Femur (tissue), 1 donor: ENCODE measurements at regions not wholly inside any gene's neighbourhood (a gene's known extent, or its start where the extent isn't known, plus 50 kb on each side); places are given as distances from the start of the nearest gene placed in this dataset.
A peak's percentile ranks its signal among the peaks of the same experiment; 100 is the strongest.

Experiments used
- DNase-seq: peaks from one replicate; pipeline ENCODE4 v3.0.0-alpha.2; 2017

DNA sequence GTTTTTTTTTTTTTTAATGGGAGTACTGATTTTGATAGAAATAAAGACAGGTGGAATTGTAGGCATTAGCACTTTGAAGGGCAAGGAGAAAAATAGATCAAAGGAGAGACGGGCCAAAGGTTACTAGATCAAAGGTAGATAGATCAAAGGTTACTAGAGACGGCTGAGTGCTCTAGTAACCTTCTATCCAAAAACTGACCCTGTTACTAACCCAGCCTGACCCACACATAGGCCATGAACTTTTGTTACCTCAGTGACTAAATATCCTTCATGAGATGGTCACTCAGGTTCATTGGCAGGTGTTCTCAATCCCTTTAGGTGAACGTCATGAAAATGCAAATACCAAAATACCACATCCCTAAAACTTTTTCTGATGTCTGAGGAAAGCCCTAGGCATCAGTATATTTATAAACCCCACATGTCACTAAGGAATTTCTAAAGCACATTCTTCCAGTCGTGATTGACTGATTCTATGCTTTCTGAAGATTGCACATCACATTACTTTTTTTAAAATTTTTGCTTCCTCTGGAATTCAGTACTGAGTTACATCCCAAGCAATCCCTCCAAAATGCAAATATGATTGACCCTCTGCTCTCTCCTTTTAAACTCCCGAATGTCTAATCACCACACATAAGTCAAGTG lies 772.7 kb downstream of the BRINP1 start:
- no peak for DNase-seq

DNA sequence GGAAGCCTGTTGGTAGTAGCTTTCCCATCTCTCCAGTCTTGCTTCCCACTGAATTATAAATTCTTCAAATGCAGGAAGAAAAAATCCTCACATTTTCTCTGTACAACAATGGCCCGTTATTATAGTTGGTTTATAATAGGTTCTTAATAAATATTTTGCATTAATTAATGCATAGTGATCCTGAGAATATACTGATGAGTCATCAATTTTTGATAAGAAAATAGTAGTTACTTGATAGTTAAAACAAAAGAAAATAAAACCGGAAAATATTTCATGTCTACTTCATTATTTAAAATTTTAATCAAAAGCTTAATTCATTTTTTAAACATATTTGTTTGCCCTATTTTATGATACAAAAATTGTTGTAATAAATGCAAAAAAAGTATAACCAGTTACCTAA lies 762.6 kb downstream of the BRINP1 start:
- DNase-seq = no peak

DNA sequence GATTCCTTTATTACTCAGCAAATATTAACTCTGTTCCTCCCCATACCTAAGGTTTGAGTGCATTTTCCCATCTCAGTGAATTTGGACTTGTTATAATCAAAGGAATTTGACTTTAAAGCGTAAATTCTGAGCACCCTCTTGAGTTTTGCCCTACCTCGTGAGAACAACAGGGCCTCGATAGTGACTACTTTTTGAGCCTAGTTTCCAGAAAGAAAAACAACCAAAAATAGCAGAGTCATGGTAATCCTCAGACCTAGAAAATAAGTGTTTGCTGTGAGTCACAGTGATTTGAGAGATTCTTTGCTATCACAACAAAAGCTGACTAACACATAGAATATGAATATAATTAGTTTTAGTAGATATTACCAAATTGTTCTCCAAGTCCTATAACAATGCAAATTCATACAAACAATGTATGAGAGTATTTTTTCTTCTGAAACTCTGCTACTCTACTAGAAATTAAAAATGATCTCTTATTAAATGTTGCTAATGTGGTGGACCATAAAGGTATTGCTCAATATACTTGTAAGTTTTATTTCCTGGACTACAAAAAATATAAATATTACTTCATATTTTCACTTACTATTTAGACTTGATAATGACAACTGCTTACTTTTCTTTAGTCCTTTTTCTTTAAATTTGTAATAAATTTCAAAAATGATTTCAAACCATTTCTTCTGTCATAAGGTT lies 759.7 kb downstream of the BRINP1 start:
- DNase-seq = no peak

DNA sequence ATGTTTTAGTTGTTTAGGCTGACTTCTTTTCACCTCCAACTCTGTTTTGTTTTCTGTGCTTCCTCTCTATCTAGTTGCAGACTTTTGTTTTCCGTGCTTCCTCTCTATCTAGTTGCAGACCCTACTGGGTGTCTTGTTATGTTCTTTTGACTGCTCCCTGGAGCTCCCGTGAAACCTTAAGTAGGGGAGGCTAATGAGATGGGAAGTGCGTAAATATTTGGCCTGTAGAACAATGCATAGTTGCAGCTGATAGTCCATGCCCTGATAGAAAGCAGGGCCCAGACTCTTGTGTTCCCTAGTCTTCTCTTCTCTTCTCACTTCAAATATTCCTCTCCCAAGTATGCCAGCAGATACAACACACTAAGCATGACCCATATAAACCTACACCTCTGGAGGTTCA lies 757.0 kb downstream of the BRINP1 start:
- DNase-seq = no peak

DNA sequence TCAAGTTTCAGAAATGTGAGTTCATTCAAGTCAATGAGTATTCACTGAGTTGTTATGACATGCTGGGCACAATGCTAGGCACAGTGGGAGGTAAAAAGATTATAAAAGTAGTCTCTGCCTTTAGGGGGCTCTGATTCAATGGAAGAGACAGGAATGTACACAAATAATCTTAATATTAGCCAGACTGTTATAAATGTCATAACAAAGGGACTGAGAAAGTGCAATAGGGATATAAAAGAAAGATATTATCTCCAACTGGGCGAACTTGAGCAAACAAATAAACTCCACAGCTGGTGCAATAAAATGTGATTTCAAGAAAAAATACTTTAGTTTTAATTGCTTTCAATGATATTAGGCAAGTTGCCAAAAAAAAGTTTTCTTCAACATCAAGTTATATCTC lies 755.2 kb downstream of the BRINP1 start:
- no peak for DNase-seq

DNA sequence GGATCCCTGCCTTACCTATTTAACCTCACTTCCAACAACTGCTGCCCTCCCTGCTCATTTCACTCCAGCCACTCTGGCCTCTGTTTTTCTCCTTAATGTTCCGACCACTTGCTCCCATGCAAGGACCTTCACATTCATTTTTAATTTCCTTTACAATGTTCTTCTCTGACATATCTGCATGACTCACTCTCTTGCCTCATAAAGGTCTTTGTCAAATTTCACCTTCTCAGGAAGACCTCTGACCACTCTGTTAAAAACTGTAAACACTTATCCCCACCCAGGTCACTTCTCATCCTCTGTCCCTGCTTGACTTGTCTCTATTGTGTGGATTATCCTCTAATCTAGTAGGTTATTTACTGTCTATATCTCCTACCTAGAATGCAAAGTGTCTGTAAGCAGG lies 751.2 kb downstream of the BRINP1 start:
- DNase-seq = no peak

DNA sequence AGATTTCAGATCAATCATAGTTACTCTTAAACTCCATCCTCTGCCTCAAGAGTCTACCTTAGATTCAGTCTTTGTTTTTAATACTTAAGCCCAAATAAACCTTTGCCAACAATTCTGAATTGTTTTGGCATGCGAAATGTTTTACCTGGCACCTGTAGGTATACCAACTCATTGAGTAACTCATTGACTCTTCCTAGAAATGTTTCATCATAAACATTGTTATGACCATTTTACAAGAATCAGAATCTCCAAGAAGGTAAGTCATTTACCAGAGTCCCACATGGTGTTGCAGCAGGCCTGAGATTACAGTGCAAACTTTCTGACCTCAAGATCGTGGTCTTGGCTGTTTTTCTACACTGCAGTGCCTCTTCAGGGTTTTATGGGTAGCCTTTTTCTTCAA lies 750.4 kb downstream of the BRINP1 start:
- DNase-seq = no peak

DNA sequence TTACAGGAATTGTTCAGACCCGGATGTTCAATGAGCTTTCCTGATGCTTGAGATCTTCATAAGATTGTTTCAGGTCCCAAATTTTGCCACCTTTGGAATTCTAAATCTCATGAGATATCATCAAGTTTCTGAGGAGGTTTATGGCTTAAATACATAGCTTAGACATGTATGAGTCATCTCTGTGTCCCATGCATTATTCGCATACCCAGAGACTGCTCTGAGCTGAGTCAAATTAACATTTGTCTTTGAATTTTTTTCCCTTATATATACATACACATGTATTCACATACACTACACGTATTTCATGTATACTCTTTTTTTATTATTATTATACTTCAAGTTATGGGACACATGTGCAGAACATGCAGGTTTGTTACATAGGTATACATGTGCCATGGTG lies 744.6 kb downstream of the BRINP1 start:
- no peak for DNase-seq

DNA sequence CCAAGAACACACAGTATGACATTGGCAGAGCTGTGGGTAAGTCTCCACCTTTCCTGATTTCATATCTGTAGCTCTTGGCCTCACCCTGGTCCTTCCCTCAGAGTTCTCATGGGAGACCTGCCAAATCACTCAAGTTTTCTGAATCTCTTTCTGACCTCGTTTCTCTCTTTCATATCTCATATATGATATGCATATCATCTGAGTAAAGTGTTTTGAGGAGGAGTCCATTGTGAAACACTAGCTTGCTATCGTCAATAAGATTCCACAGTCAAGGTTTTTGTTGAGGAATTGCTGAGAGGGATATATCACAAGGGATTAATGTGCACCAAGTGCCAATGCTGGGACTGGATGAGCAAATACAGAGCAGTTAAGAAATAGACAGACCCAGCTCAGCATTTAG lies 739.2 kb downstream of the BRINP1 start:
- no peak for DNase-seq

DNA sequence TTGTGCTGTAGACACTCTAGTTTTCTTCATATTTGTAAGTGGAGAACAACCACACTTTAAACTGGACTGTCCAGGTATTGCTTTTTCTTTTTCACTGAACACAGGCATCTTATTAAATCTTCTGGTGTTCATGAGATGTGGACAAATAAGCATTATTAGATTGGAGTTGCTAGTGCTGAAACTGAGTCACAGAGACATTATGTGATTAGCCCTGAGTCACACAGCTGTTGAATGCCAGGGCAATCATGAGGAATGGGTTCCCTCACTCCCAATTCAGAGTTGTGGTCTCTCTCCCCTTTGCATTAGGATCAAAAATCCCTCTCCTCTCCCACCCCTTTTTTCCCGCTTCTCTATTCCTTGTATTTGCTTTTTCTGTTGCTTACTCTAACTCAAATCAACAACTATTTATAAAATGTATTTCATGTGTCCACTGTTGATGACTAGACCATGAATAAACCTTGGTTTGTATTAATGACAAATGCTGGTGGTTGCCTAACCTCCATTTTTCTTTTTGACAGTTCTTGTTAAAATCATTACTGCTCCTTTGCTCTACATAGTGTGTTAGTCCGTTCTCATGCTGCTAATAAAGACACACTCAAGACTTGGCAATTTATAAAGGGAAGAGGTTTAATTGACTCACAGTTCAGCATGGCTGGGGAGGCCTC lies 738.2 kb downstream of the BRINP1 start:
- no peak for DNase-seq

DNA sequence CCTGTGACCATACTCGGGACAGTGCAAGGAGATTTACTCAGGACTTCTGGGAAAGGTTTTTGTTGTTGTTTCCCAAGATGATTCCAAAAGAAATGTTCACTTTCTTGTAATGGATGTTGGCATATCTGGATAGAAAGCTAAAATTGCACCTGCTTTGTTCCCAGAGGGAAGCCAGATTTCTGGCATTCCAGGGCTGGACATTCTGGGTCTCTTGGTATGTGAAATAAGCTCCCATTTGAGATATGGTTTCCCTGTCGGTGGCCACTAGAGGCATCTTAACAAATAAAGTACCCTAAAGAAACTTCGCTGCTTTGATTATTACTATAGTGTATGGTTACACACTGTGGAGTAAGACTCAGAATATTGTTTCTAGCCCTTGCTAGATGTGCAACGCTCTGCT lies 737.3 kb downstream of the BRINP1 start:
- no peak for DNase-seq

DNA sequence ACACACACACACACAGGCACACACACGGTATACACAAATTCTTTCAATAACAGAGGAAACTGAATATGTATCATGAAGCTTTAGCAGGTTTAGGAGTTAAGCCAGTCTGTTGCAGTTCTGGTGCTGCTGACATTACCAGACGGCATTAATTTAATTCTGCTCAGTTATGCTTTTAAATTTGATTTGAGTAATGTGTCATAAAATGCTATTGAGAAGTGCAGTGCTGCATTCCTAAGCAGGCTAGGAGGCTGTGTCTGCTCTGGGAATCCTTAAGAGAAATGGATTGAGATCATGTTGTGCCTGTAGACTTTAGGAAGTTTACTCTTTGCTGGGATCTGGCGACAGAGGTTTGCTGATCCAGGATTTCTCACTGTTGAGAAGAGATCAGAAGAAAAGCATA lies 733.8 kb downstream of the BRINP1 start:
- no peak for DNase-seq

DNA sequence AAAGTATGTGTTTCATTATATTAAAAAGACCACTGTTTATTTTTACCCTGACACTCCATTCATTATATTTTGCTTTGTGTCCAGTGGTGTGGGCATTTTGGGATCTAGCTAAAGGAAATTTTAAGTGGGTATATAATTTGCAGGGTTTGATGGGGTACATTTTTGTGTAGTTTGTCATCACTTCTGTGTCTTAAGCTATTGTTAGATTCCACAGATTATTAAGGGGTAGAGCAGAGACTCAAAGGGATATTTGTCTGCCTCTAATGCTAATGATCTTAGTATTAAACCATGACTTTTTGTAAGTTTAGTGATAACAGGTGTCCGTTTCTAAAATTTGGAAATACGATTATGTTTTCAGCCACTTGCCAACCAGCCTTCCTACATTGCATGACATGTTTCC lies 731.6 kb downstream of the BRINP1 start:
- DNase-seq = no peak

DNA sequence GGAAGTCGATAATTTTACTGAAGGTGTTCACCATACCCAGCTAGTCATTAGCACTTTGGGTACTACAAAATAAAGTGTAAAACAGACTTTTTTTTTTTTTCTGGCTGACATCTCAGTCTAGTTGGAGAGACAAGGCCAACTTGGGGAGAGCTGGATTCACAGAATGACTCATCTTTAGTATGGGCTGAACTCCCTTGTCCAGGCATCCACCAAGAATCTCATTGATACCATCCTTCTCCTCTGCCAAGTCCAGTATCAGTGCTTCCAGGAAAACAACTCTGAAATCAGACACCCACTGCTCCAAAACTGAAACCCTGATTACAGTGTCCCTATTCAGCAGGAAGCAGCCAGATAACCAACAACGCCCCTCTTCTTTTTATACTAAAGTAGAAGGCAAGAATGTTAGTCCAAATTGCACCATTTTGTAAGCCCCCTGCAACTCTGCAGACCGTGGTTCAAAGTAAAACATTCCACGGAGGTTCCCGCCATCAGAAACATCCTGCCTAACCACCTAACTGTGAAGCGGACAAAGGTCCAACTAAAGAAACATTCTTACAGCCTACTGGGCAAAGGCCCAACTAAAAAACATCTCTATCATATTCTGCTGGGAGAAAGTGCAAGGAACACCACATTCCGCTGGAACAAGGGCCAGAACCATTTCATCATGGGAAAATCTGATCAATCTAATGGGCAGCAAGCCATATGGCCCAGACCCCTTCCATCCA lies 728.2 kb downstream of the BRINP1 start:
- no peak for DNase-seq

DNA sequence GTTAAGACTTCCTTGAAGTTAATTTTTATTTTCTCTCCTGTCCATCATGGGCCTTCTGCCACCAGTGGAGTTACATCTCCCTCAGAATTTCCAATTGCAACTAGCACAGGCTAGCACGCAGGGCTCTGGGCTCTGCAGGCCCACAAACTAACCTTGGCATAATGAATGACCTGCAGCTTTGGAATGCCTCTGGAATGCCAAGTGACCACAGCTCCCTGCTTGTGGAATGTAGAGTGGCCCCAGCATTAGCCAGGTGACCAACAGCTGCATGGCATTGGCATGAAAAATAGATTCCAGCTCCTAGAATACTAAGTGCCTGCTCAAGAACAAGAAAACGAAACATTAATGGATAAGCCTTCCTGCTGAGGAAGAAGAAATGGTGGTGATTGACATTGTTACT lies 726.1 kb downstream of the BRINP1 start:
- peak; percentile 19 for DNase-seq

DNA sequence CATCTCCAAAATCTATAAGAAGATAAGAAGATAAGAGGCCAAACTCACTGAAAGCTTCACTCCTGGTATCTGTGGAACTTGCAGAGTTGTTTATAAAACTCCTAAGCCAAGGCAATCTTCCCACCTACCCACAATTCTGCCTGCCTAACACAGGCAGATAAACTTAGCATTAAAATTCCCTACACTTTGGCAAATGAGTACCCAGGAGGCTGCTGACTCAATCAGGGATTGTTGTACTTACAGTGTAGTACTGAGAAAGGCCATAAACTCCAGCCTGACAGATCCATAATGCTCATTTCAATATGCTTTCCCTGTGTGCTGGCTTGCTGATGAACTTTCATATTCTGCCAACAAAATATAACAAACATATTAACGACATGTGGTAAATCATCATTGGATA lies 725.2 kb downstream of the BRINP1 start:
- DNase-seq = no peak

DNA sequence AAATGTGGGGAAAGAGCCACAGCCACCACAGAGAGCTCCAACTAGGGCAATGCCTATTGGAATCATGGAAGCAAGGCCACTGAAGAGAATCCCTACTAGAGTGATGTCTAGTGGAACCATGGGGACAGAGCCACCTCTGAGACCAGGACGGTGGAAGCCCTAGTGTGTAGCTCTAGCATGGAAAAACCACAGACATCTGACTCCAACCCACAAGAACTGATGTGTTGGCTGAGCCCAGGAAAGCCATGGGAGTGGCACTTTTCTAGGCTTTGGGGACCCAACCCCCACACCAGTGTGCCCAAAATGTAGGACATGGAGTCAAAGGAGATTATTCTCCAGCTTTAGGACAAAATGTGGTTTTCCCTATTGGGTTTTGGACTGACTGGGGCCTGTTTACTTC lies 721.9 kb downstream of the BRINP1 start:
- no peak for DNase-seq

DNA sequence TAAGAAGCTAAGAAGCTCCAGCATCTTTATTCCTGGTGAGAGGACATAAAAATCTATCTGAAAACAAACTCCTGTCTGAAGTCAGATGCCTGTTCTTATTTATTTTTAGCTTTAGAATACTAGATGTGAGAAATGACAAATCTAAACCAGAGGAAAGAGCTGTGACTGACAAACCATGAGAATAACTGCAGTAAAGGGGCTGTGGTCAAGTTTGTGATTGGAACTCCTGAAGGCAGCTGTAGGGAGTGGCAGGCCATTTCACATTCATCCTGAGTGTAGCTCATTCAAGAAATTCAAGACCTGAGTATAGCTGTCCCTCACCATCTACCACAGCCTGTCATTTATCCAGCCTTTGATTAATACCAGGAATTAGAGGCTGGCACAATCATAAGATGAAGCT lies 718.8 kb downstream of the BRINP1 start:
- DNase-seq = no peak

DNA sequence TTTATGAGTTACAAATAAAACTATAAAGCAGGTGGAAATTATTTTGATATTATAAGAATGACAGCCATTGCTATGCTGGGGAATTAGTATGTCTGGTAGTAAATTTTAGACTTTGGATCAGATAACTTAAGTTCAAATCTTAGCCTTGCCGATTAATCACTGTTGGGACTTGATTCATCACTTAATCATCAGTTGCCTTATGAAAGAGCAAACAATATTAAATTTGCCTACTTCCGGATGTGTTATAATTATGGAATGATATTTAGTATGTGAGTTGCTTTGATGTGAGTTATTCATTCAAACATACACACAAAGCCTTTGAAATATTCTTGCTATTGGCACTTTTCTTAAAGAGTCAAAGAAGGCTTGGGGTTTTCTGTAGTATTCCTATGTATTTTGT lies 717.7 kb downstream of the BRINP1 start:
- no peak for DNase-seq

DNA sequence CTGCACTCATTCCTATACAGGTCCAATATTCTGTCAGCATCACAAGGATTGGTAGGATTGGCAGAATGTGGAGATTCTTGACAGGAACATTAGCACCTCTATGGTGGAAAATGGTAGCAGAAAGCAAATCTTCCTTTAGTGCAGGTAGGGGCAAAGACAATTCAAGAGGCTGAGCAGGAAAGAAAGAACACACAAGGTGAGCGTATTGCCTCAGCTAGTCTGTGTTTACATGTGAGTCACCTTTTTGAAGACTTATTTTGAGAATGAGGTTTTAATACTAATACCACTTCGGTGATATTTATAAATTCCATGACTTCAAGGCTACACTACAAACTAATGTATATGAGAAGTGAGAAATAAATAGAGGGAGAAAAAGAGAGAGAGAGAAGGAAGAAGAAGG lies 717.0 kb downstream of the BRINP1 start:
- no peak for DNase-seq

DNA sequence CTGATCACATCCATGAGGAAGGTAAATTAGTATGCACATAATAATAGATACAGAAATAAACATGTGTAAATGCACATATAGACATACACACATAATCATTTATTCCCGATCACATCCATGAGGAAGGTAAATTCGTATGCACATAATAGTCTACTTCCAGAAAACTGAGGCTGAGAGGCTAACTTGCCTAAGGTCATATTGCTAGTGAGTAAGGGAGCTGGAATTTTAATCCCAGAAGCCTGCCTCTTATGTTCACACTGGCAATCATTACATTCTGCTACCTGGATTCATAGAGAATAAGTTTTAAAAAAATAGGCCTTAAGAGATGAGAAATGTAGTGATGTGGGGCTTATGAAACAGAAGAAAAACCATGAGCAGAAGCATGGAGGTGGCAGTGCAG lies 716.3 kb downstream of the BRINP1 start:
- DNase-seq = no peak

DNA sequence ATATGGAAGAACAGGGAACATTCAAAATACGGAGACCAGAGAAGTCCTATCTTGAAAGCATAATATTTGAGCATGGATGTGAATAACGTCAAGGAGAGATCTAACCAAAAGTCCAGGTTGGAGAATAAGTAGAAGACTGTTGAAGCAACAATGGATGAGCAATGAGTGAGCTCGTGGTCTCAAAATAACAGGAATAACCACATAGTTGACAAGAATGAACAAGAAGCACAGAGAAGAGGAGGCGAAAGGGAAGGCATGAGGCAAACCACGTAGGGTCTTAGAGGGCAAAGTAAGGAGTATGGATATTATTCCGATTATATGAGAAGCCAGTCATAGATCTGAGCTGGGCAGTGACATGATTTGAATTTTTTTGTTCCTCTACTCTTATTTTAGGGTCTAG lies 710.2 kb downstream of the BRINP1 start:
- DNase-seq = no peak

DNA sequence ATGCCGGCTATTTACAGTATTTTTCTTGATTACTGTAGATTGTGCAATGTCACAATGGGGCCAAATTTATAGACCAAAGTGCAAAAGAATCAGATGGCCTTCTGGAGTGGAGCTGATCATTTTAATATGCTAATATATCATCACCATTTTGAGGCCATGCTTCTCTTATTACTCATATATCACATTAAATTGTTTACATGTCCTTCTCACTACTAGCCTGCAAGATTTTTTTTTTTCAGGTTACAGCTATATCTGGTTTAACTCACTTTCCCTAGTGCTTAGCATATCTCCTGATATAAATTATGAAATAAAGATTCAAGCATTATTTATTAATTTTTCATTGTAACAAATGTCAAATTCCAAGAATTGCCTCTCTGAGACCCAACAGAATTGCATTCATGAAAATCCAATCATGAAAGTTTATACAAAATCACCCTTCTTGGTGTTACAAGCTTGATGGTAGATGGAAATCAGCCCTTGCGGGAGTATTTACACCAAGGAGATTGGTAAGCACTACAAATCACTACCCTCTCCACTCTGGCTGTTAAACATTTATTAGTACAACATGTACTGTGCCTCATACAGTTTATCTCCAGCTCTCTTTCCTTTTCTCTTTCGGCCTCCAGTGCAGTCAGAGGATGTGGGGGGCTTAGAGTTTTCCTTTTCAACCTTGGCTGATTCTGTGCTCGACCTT lies 703.9 kb downstream of the BRINP1 start:
- no peak for DNase-seq
